NB4 (cell line): ENCODE measurements at regions not wholly inside any gene's neighbourhood (a gene's known extent, or its start where the extent isn't known, plus 50 kb on each side); places are given as distances from the start of the nearest gene placed in this dataset.

Experiments
- POLR2A ChIP-seq: IDR thresholded peaks from 2 replicates; pipeline ENCODE4 v1.6.1; 2011; ENCODE audit warnings: mild to moderate bottlenecking; ENCODE audit not compliant: insufficient read length; ENCODE audit errors: extremely low read depth
- TF ChIP-seq, protein P1 (sequence below): IDR thresholded peaks from one replicate; pipeline ENCODE4 v1.5.1; 2012; ENCODE audit warnings: low read depth, low read length
- TF ChIP-seq, protein P2 (sequence below): IDR thresholded peaks from 2 replicates; pipeline ENCODE4 v1.6.1; 2011; ENCODE audit warnings: low read depth, low read length

DNA sequence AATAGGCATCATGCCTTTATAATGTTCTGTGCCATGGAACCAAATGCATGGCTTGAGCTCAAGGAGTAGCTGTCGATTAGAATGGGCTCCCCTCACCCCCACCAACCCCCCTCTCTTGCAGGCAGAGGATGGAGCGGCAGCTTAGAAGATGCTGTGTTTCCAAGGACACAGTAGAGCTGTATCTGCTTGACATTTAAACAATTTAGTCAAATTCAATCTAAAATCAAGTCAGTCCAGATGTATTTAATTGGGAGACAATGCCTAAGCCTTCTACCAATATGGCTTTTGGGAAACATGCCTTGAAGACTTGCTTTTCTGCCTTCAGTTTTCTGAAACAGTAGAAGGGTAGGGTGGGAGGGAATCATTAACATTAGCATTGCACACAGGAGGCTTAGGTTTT is 497.1 kb upstream of the NRP1 start:
- no peak for TF ChIP-seq POLR2A
- TF ChIP-seq, protein P1, sequence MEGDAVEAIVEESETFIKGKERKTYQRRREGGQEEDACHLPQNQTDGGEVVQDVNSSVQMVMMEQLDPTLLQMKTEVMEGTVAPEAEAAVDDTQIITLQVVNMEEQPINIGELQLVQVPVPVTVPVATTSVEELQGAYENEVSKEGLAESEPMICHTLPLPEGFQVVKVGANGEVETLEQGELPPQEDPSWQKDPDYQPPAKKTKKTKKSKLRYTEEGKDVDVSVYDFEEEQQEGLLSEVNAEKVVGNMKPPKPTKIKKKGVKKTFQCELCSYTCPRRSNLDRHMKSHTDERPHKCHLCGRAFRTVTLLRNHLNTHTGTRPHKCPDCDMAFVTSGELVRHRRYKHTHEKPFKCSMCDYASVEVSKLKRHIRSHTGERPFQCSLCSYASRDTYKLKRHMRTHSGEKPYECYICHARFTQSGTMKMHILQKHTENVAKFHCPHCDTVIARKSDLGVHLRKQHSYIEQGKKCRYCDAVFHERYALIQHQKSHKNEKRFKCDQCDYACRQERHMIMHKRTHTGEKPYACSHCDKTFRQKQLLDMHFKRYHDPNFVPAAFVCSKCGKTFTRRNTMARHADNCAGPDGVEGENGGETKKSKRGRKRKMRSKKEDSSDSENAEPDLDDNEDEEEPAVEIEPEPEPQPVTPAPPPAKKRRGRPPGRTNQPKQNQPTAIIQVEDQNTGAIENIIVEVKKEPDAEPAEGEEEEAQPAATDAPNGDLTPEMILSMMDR: no peak
- TF ChIP-seq, protein P2, sequence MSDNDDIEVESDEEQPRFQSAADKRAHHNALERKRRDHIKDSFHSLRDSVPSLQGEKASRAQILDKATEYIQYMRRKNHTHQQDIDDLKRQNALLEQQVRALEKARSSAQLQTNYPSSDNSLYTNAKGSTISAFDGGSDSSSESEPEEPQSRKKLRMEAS: no peak
